ENCODE measurements at regions not wholly inside any gene's neighbourhood (a gene's known extent, or its start where the extent isn't known, plus 50 kb on each side); places are given as distances from the start of the nearest gene placed in this dataset.

DNA sequence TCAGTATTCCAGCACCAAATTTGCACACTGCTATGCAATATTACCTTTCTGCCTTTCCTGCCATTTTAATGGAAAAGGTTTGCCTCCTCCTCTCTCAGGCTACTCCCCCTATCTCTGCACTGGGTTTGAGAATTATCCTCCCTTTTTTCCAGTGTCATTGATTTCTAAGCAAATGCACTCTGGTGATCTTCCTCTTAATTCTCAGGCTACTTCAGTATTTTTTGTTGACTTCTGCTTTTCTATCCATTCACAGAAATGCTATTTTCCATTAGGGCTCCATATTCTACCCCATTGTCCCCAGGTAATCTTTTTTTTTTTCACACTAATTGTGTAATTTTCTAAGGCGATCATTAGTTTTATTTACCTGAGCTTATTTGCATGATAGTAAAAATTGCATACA lies 144.0 kb downstream of the GJA1 start:
- no peak for DNase-seq
- H3K27ac Mint-ChIP-seq = peak overlapping the region; percentile 44

GRCh38 chr6:121581327-121581726 lies 145.9 kb downstream of the GJA1 start:
- no peaks in the 10 kb centered on the region for H3K36me3 Mint-ChIP-seq (ENCODE audit: low read depth)
- DNase-seq = no peak
- no peak overlapping the region for H3K4me3 Mint-ChIP-seq
- H3K9me3 Mint-ChIP-seq = no peaks in the 10 kb centered on the region
- peaks cover 26% of the 10 kb centered on the region for H3K4me1 Mint-ChIP-seq
- peaks cover 2% of the 10 kb centered on the region for H3K27me3 Mint-ChIP-seq (ENCODE audit: low read depth, poor library complexity)
- peak overlapping the region; percentile 8 for H3K27ac Mint-ChIP-seq
- no peak for TF ChIP-seq CTCF (IDR thresholded peaks at IDR 0.05)

More for the DNA sequence above, 144.0 kb downstream of the GJA1 start:
- Mint-ChIP-seq H3K36me3 (ENCODE audit: low read depth) (no peaks in the 10 kb centered on the region), H3K4me3 (no peak overlapping the region), H3K9me3 (no peaks in the 10 kb centered on the region), H3K4me1 (peaks cover 26% of the 10 kb centered on the region), H3K27me3 (ENCODE audit: low read depth, poor library complexity) (peaks cover 2% of the 10 kb centered on the region)
- TF ChIP-seq CTCF (IDR thresholded peaks at IDR 0.05) = no peak

GRCh38 chr6:121582262-121582661 lies 146.8 kb downstream of the GJA1 start:
- Mint-ChIP-seq H3K36me3 (ENCODE audit: low read depth) (no peaks in the 10 kb centered on the region), H3K4me1 (peaks cover 26% of the 10 kb centered on the region), H3K9me3 (no peaks in the 10 kb centered on the region), H3K27me3 (ENCODE audit: low read depth, poor library complexity) (peaks cover 2% of the 10 kb centered on the region), H3K27ac (no peak overlapping the region), H3K4me3 (no peak overlapping the region)
- no peak for DNase-seq
- TF ChIP-seq CTCF (IDR thresholded peaks at IDR 0.05) = no peak

- H3K36me3 Mint-ChIP-seq (ENCODE audit: low read depth) = no peaks in the 10 kb centered on the region
- no peaks in the 10 kb centered on the region for H3K9me3 Mint-ChIP-seq
- H3K4me1 Mint-ChIP-seq = peaks cover 11% of the 10 kb centered on the region
- TF ChIP-seq CTCF (IDR thresholded peaks at IDR 0.05) = no peak
- no peak for DNase-seq
- H3K27ac Mint-ChIP-seq = no peak overlapping the region
- H3K4me3 Mint-ChIP-seq = no peak overlapping the region
- H3K27me3 Mint-ChIP-seq (ENCODE audit: low read depth, poor library complexity) = peaks cover 2% of the 10 kb centered on the region
Measured at GRCh38 chr6:121584586-121585369, 149.3 kb downstream of the GJA1 start.

DNA sequence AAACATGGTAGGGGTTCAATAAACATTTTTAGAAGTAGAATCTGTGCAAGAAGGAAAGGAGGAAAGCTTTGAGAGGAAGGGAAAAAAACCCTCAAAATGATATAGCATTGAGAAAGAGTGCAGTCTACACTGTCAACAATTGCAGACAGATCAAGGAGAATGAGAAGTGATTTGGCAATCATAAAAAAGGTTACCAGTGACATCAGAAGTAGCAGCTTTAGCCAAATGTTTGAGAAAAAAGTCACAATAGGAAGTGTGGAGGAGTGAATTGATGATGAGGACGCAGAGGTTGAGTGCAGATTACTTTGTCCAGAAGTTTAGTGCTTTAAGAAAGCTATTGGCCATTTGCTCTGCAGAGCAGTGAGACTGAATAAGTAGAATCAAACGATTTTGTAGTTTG lies 155.0 kb downstream of the GJA1 start:
- Mint-ChIP-seq H3K9me3 (no peaks in the 10 kb centered on the region), H3K36me3 (ENCODE audit: low read depth) (no peaks in the 10 kb centered on the region), H3K27me3 (ENCODE audit: low read depth, poor library complexity) (no peaks in the 10 kb centered on the region), H3K4me3 (no peak overlapping the region), H3K4me1 (peaks cover 23% of the 10 kb centered on the region), H3K27ac (no peak overlapping the region)
- no peak for TF ChIP-seq CTCF (IDR thresholded peaks at IDR 0.05)
- no peak for DNase-seq

DNA sequence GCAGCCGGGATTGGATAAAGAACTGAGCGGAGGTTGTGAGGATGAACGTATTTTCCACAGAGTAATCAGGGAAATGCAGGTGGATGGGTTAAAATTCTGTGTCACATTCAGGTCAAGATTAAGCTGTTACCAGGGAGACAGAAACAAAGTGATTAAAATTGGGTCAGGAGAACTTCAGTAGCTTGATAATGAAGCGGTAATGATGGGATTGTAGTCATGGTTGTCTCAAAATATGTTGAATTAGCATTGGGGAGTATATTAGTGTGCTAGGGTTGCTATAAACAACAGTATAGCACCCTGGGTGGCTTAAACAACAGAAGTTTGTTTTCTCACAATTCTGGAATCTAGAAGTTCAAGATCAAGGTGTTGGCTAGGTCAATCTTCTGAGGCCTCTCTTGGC lies 155.5 kb downstream of the GJA1 start:
- Mint-ChIP-seq H3K27me3 (ENCODE audit: low read depth, poor library complexity) (no peaks in the 10 kb centered on the region), H3K27ac (no peak overlapping the region), H3K4me1 (peaks cover 23% of the 10 kb centered on the region), H3K9me3 (no peaks in the 10 kb centered on the region), H3K4me3 (no peak overlapping the region), H3K36me3 (ENCODE audit: low read depth) (no peaks in the 10 kb centered on the region)
- no peak for TF ChIP-seq CTCF (IDR thresholded peaks at IDR 0.05)
- no peak for DNase-seq

All from nephron progenitor cell (in vitro differentiated cells).